ENCODE measurements at regions not wholly inside any gene's neighbourhood (a gene's known extent, or its start where the extent isn't known, plus 50 kb on each side); places are given as distances from the start of the nearest gene placed in this dataset.

DNA sequence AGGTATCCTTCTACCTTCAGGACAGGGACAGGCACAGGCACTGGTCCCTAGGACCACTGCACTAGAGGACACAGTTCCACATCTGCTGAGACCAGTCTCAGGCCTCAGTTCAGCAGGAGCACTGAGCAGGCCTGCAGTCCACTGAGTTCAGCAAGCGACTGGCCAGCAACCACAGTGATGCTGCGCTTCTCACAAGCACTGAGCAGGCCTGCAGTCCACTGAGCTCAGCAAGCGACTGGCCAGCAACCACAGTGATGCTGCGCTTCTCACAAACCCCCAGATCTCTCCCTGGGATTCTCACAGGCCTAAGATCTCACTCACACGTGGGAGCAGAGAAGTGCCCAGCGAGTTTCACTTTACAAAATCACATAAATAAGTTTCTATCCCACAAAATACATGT lies 140.6 kb downstream of the IRS2 start:
- TF ChIP-seq EZH2 (IDR thresholded peaks at IDR 0.05; ENCODE audit: low read depth) (no peak), CTCF (conservative IDR thresholded peaks at IDR 0.05) (no peak)
- CTCF ChIA-PET, result no interaction called here
- Histone ChIP-seq H3K79me2 (ENCODE audit: low read depth) (0 out of 2 replicates have a peak, but pooled peaks cover 5% of the 10 kb centered on the region), H3F3A (ENCODE audit: insufficient read depth, low read depth) (peaks cover 30% of the 10 kb centered on the region), H3K4me1 (replicated peaks; ENCODE audit: insufficient read depth) (peaks cover 47% of the 10 kb centered on the region), H4K20me1 (ENCODE audit: insufficient read depth) (no peaks in the 10 kb centered on the region), H3K4me3 (no peak overlapping the region), H2AFZ (no peak overlapping the region), H3K9me3 (ENCODE audit: insufficient read depth, low read depth) (peaks cover 7% of the 10 kb centered on the region), H3K27ac (peak overlapping the region; percentile 92; the same call in 1 of the 2 replicates), H3K27me3 (ENCODE audit: insufficient read depth, low read depth) (no peaks in the 10 kb centered on the region), H3K36me3 (ENCODE audit: low read depth) (no peaks in the 10 kb centered on the region), H3K9me2 (ENCODE audit: insufficient read depth) (no peaks in the 10 kb centered on the region), H3K4me2 (no peak overlapping the region)
- POLR2A ChIA-PET (ENCODE audit: unreplicated experiment), result interaction anchor here (0.7 kb wide), 1 partner anchor 23 kb away, joined by 3 read pairs; no protein-coding TSS in a partner anchor
- no peak for DNase-seq
- no TSS peak for BruUV-seq (replicated peaks)
- intact Hi-C loops (cut with micrococcal nuclease; ENCODE audit: unreplicated experiment), result no loop called here

- Histone ChIP-seq H3K4me3 (no peak overlapping the region), H3K27me3 (ENCODE audit: insufficient read depth, low read depth) (no peaks in the 10 kb centered on the region), H3K9me2 (ENCODE audit: insufficient read depth) (no peaks in the 10 kb centered on the region), H4K20me1 (ENCODE audit: insufficient read depth) (no peaks in the 10 kb centered on the region), H3K27ac (peak overlapping the region; percentile 92), H2AFZ (no peak overlapping the region), H3K9me3 (ENCODE audit: insufficient read depth, low read depth) (peaks cover 11% of the 10 kb centered on the region), H3F3A (ENCODE audit: insufficient read depth, low read depth) (peaks cover 30% of the 10 kb centered on the region), H3K4me1 (replicated peaks; ENCODE audit: insufficient read depth) (peaks cover 47% of the 10 kb centered on the region), H3K4me2 (peak overlapping the region; percentile 67; the same call in 1 of the 2 replicates), H3K36me3 (ENCODE audit: low read depth) (no peaks in the 10 kb centered on the region), H3K79me2 (ENCODE audit: low read depth) (0 out of 2 replicates have a peak, but pooled peaks cover 5% of the 10 kb centered on the region)
- no peak for DNase-seq
- no TSS peak for BruUV-seq (replicated peaks)
- no peak for TF ChIP-seq EZH2 (IDR thresholded peaks at IDR 0.05; ENCODE audit: low read depth)
- no peak for TF ChIP-seq CTCF (conservative IDR thresholded peaks at IDR 0.05)
- ChIA-PET CTCF (no interaction called here), POLR2A (ENCODE audit: unreplicated experiment) (no interaction called here)
- intact Hi-C loops (cut with micrococcal nuclease; ENCODE audit: unreplicated experiment), result no loop called here
Observed at GRCh38 chr13:109644956-109645355, 141.4 kb downstream of the IRS2 start.

DNA sequence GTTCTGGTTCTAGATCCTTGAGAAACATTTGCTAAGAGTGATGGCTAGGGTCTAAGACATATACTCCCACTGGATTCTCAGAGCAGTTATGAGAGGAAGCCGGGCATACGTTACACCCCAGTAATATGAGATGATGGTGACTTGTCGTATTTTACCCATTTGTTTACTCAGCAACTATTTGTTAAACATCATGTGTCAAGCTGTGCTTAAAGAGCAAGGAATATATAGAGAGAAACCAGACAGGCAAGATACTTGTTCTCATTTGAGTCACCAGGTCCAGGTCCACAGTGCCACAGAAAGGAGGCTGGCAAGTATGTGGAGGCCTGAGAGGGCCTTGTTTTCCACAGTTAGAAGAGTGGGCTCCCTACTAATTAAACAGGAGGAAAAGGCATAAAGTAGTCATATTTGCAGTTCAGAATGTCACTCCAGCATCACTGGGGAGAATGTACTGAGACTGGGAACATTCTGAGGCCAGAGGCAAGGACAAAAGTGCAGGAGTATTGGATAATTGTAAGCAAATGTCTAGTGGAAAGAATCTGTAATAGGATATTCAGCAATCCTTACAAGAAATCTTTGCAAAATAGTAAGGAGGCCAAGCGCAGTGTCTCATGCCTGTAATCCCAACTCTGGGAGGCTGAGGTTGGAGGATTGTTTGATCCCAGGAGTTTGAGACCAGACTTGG lies 142.2 kb downstream of the IRS2 start:
- Histone ChIP-seq H2AFZ (no peak overlapping the region), H3K79me2 (ENCODE audit: low read depth) (0 out of 2 replicates have a peak, but pooled peaks cover 5% of the 10 kb centered on the region), H3K9me2 (ENCODE audit: insufficient read depth) (no peaks in the 10 kb centered on the region), H3K4me1 (replicated peaks; ENCODE audit: insufficient read depth) (peaks cover 47% of the 10 kb centered on the region), H3K27ac (peak overlapping the region; percentile 92), H3K9me3 (ENCODE audit: insufficient read depth, low read depth) (peaks cover 12% of the 10 kb centered on the region), H3K36me3 (ENCODE audit: low read depth) (no peaks in the 10 kb centered on the region), H3K4me2 (peak overlapping the region; percentile 67), H4K20me1 (ENCODE audit: insufficient read depth) (no peaks in the 10 kb centered on the region), H3F3A (ENCODE audit: insufficient read depth, low read depth) (peaks cover 30% of the 10 kb centered on the region), H3K4me3 (no peak overlapping the region), H3K27me3 (ENCODE audit: insufficient read depth, low read depth) (no peaks in the 10 kb centered on the region)
- ChIA-PET CTCF (no interaction called here), POLR2A (ENCODE audit: unreplicated experiment) (interaction anchor here (0.6 kb wide), 2 partner anchors 58 to 307 kb away, joined by 5 read pairs; no protein-coding TSS in a partner anchor)
- intact Hi-C loops (cut with micrococcal nuclease; ENCODE audit: unreplicated experiment), result no loop called here
- BruUV-seq (replicated peaks), result no TSS peak
- TF ChIP-seq EZH2 (IDR thresholded peaks at IDR 0.05; ENCODE audit: low read depth) (no peak), CTCF (conservative IDR thresholded peaks at IDR 0.05) (no peak)
- DNase-seq, result peak; percentile 3 to 97
